Mesendoderm (in vitro differentiated cells): ENCODE measurements at regions not wholly inside any gene's neighbourhood (a gene's known extent, or its start where the extent isn't known, plus 50 kb on each side); places are given as distances from the start of the nearest gene placed in this dataset.
A peak's percentile ranks its signal among the peaks of the same experiment; 100 is the strongest.

Experiments used
- DNase-seq: peaks from one replicate; pipeline ENCODE4 v3.0.0; 2013
- H2AK5ac ChIP-seq: 2 replicates; pipeline ENCODE4 v1.6.1; 2013; ENCODE audit warnings: low read length, inconsistent platforms
- H2BK120ac ChIP-seq: 2 replicates; pipeline ENCODE4 v1.6.1; 2013; ENCODE audit warnings: low read depth, mild to moderate bottlenecking, low read length, moderate library complexity, mixed read lengths
- H2BK15ac ChIP-seq: replicated peaks from 2 replicates; pipeline ENCODE4 v1.6.1; 2013; ENCODE audit warnings: low read depth, mild to moderate bottlenecking, moderate library complexity
- H2BK5ac ChIP-seq: 2 replicates; pipeline ENCODE4 v1.6.1; 2013; ENCODE audit warnings: low read length, inconsistent platforms
- H3K18ac ChIP-seq: 2 replicates; pipeline ENCODE4 v1.6.1; 2013; ENCODE audit warnings: mild to moderate bottlenecking, low read length, mixed read lengths
- H3K23ac ChIP-seq: one replicate; pipeline ENCODE4 v1.6.1; 2013; ENCODE audit warnings: low read length
- H3K27ac ChIP-seq: 2 replicates; pipeline ENCODE4 v1.5.1; 2013; ENCODE audit warnings: low read depth, mild to moderate bottlenecking, inconsistent platforms, low read length, moderate library complexity
- H3K27me3 ChIP-seq: 2 replicates; pipeline ENCODE4 v1.6.1; 2013; ENCODE audit warnings: low read length, control low read depth, mild to moderate bottlenecking, inconsistent platforms; ENCODE audit not compliant: insufficient read depth, poor library complexity
- H3K36me3 ChIP-seq: 2 replicates; pipeline ENCODE4 v1.6.1; 2013; ENCODE audit warnings: low read length, inconsistent platforms; ENCODE audit not compliant: control insufficient read depth, insufficient read depth
- H3K4ac ChIP-seq: one replicate; pipeline ENCODE4 v1.6.1; 2013; ENCODE audit warnings: low read depth, mild to moderate bottlenecking, low read length, moderate library complexity
- H3K4me1 ChIP-seq: 2 replicates; pipeline ENCODE4 v1.6.1; 2013; ENCODE audit warnings: low read depth, low read length, inconsistent platforms; ENCODE audit not compliant: control insufficient read depth
- H3K4me2 ChIP-seq: 2 replicates; pipeline ENCODE4 v1.6.1; 2013; ENCODE audit warnings: low read length
- H3K4me3 ChIP-seq: 2 replicates; pipeline ENCODE4 v1.5.1; 2013; ENCODE audit warnings: mild to moderate bottlenecking, low read length
- H3K56ac ChIP-seq: one replicate; pipeline ENCODE4 v1.6.1; 2013; ENCODE audit warnings: low read length
- H3K79me1 ChIP-seq: 2 replicates; pipeline ENCODE4 v1.6.1; 2013; ENCODE audit warnings: low read length, inconsistent platforms
- H3K79me2 ChIP-seq: 2 replicates; pipeline ENCODE4 v1.6.1; 2013; ENCODE audit warnings: mild to moderate bottlenecking, low read length; ENCODE audit not compliant: control insufficient read depth, insufficient read depth
- H3K9ac ChIP-seq: 2 replicates; pipeline ENCODE4 v1.6.1; 2013; ENCODE audit warnings: low read length, inconsistent platforms
- H4K5ac ChIP-seq: one replicate; pipeline ENCODE4 v1.6.1; 2013; ENCODE audit warnings: low read length
- H4K8ac ChIP-seq: one replicate; pipeline ENCODE4 v1.6.1; 2013; ENCODE audit warnings: low read depth, mild to moderate bottlenecking, control low read depth, low read length, moderate library complexity
- WGBS: extraction: QIAGEN DNeasy Blood & Tissue Kit; methylation state at CpG from one replicate; pipeline ENCODE4 v1.1.7; 2013; ENCODE audit warnings: low lambda C conversion rate, missing lambda C conversion rate; ENCODE audit not compliant: insufficient coverage; ENCODE audit errors: extremely low coverage; 5-methylcytosine and 5-hydroxymethylcytosine counted together

- H2BK15ac ChIP-seq, result no peak overlapping the region
- H3K23ac ChIP-seq, result no peak overlapping the region
- H3K4ac ChIP-seq, result no peak overlapping the region
- no peak overlapping the region for H2AK5ac ChIP-seq
- no peaks in the 10 kb centered on the region for H3K27me3 ChIP-seq
- H2BK5ac ChIP-seq, result no peak overlapping the region
- H4K8ac ChIP-seq, result no peak overlapping the region
- no peak overlapping the region for H3K4me3 ChIP-seq
- no peak overlapping the region for H4K5ac ChIP-seq
- H2BK120ac ChIP-seq, result no peak overlapping the region
- H3K56ac ChIP-seq, result no peak overlapping the region
- no peaks in the 10 kb centered on the region for H3K4me1 ChIP-seq
- DNase-seq, result no peak
- H3K4me2 ChIP-seq, result no peak overlapping the region
- H3K79me1 ChIP-seq, result no peaks in the 10 kb centered on the region
- H3K36me3 ChIP-seq, result no peaks in the 10 kb centered on the region
- no CpG with 5 or more reads among the region's 3 CpGs for WGBS
- no peak overlapping the region for H3K27ac ChIP-seq
- H3K18ac ChIP-seq, result no peak overlapping the region
- H3K79me2 ChIP-seq, result no peaks in the 10 kb centered on the region
- no peak overlapping the region for H3K9ac ChIP-seq
Measured at GRCh38 chr13:90438576-90438975, 908.9 kb upstream of the MIR17HG start.

DNA sequence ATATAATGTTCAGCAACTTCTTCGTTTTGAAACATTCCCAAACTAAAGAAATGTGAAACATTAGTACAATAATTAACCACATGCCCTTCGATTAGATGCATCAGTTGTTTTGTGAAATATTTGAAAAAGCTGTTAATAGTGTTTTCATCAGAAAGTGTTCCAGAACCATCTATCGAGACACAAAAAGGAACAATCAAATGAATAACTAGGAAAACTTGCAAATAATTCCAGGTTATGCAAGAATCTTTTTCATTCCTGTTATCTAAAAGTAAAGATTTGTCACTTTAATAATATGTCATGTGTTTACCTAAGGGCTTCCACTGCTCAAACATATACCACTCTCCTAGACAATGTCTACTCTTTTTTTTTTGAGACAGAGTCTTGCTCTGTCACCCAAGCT, 904.2 kb upstream of the MIR17HG start:
- no peak overlapping the region for H3K4me2 ChIP-seq
- no peaks in the 10 kb centered on the region for H3K27me3 ChIP-seq
- H2AK5ac ChIP-seq, result no peak overlapping the region
- no peak overlapping the region for H3K56ac ChIP-seq
- H3K4me1 ChIP-seq, result peaks cover 4% of the 10 kb centered on the region
- no peak overlapping the region for H2BK5ac ChIP-seq
- H3K23ac ChIP-seq, result no peak overlapping the region
- no peaks in the 10 kb centered on the region for H3K79me2 ChIP-seq
- H2BK15ac ChIP-seq, result no peak overlapping the region
- H3K4me3 ChIP-seq, result no peak overlapping the region
- no peak overlapping the region for H3K18ac ChIP-seq
- no peak overlapping the region for H3K27ac ChIP-seq
- no peak overlapping the region for H2BK120ac ChIP-seq
- no CpG with 5 or more reads among the region's 3 CpGs for WGBS
- H3K9ac ChIP-seq, result no peak overlapping the region
- H3K36me3 ChIP-seq, result no peaks in the 10 kb centered on the region
- H3K4ac ChIP-seq, result no peak overlapping the region
- H3K79me1 ChIP-seq, result no peaks in the 10 kb centered on the region
- no peak for DNase-seq
- no peak overlapping the region for H4K8ac ChIP-seq
- H4K5ac ChIP-seq, result no peak overlapping the region

- H3K27ac ChIP-seq, result no peak overlapping the region
Measured at GRCh38 chr13:90444232-90444631, 903.3 kb upstream of the MIR17HG start.

GRCh38 chr13:90445179-90445578, 902.3 kb upstream of the MIR17HG start:
- no peak overlapping the region for H3K4me3 ChIP-seq
- H2BK15ac ChIP-seq, result no peak overlapping the region
- no peaks in the 10 kb centered on the region for H3K36me3 ChIP-seq
- H3K9ac ChIP-seq, result no peak overlapping the region
- H3K4ac ChIP-seq, result no peak overlapping the region
- H3K4me2 ChIP-seq, result no peak overlapping the region
- peak; percentile 90 for DNase-seq
- H4K8ac ChIP-seq, result no peak overlapping the region
- H4K5ac ChIP-seq, result no peak overlapping the region
- H3K4me1 ChIP-seq, result peaks cover 4% of the 10 kb centered on the region
- no peaks in the 10 kb centered on the region for H3K79me1 ChIP-seq
- H3K79me2 ChIP-seq, result no peaks in the 10 kb centered on the region
- no peak overlapping the region for H3K23ac ChIP-seq
- no peak overlapping the region for H3K56ac ChIP-seq
- H2AK5ac ChIP-seq, result no peak overlapping the region
- H3K27me3 ChIP-seq, result no peaks in the 10 kb centered on the region
- no peak overlapping the region for H3K18ac ChIP-seq
- no peak overlapping the region for H2BK5ac ChIP-seq
- H2BK120ac ChIP-seq, result no peak overlapping the region
- no peak overlapping the region for H3K27ac ChIP-seq
- no CpG with 5 or more reads among the region's 2 CpGs for WGBS

More at GRCh38 chr13:90444232-90444631, 903.3 kb upstream of the MIR17HG start:
- H4K8ac ChIP-seq, result no peak overlapping the region
- no peaks in the 10 kb centered on the region for H3K36me3 ChIP-seq
- no peak for DNase-seq
- H3K56ac ChIP-seq, result no peak overlapping the region
- H3K4me1 ChIP-seq, result peaks cover 4% of the 10 kb centered on the region
- no peaks in the 10 kb centered on the region for H3K27me3 ChIP-seq
- H3K4ac ChIP-seq, result peak overlapping the region; percentile 31
- no peak overlapping the region for H3K9ac ChIP-seq
- no peak overlapping the region for H2AK5ac ChIP-seq
- no peaks in the 10 kb centered on the region for H3K79me1 ChIP-seq
- H3K23ac ChIP-seq, result no peak overlapping the region
- no CpG with 5 or more reads among the region's 1 CpG for WGBS
- H3K4me2 ChIP-seq, result no peak overlapping the region
- no peaks in the 10 kb centered on the region for H3K79me2 ChIP-seq
- H3K18ac ChIP-seq, result peak overlapping the region; percentile 60
- H2BK120ac ChIP-seq, result no peak overlapping the region
- no peak overlapping the region for H4K5ac ChIP-seq
- H3K4me3 ChIP-seq, result no peak overlapping the region
- no peak overlapping the region for H2BK5ac ChIP-seq
- H2BK15ac ChIP-seq, result no peak overlapping the region

GRCh38 chr13:90447034-90447733, 900.3 kb upstream of the MIR17HG start:
- no peak overlapping the region for H3K56ac ChIP-seq
- no peak overlapping the region for H4K8ac ChIP-seq
- H4K5ac ChIP-seq, result no peak overlapping the region
- H3K27me3 ChIP-seq, result no peaks in the 10 kb centered on the region
- no peak overlapping the region for H3K27ac ChIP-seq
- no peak overlapping the region for H3K4me3 ChIP-seq
- WGBS, result no CpG with 5 or more reads among the region's 2 CpGs
- H3K36me3 ChIP-seq, result no peaks in the 10 kb centered on the region
- no peak overlapping the region for H2AK5ac ChIP-seq
- peak overlapping the region; percentile 55 for H2BK5ac ChIP-seq
- DNase-seq, result no peak
- no peak overlapping the region for H3K18ac ChIP-seq
- H2BK120ac ChIP-seq, result no peak overlapping the region
- no peak overlapping the region for H3K23ac ChIP-seq
- H3K79me1 ChIP-seq, result no peaks in the 10 kb centered on the region
- no peak overlapping the region for H3K4me2 ChIP-seq
- peaks cover 4% of the 10 kb centered on the region for H3K4me1 ChIP-seq
- peak overlapping the region; percentile 43 for H3K4ac ChIP-seq
- no peak overlapping the region for H3K9ac ChIP-seq
- no peak overlapping the region for H2BK15ac ChIP-seq
- H3K79me2 ChIP-seq, result no peaks in the 10 kb centered on the region

- no peaks in the 10 kb centered on the region for H3K79me1 ChIP-seq
- no peaks in the 10 kb centered on the region for H3K27me3 ChIP-seq
- no peak overlapping the region for H3K4me3 ChIP-seq
- no peak overlapping the region for H3K4me2 ChIP-seq
- no peak overlapping the region for H2BK5ac ChIP-seq
- H3K23ac ChIP-seq, result no peak overlapping the region
- no peak overlapping the region for H4K8ac ChIP-seq
- DNase-seq, result peak; percentile 91
- no peak overlapping the region for H3K9ac ChIP-seq
- no peak overlapping the region for H3K4ac ChIP-seq
- no peak overlapping the region for H3K56ac ChIP-seq
- no peak overlapping the region for H2AK5ac ChIP-seq
- no peak overlapping the region for H3K18ac ChIP-seq
- H3K79me2 ChIP-seq, result no peaks in the 10 kb centered on the region
- H4K5ac ChIP-seq, result no peak overlapping the region
- H3K4me1 ChIP-seq, result peaks cover 4% of the 10 kb centered on the region
- H3K36me3 ChIP-seq, result no peaks in the 10 kb centered on the region
- no peak overlapping the region for H2BK120ac ChIP-seq
- no peak overlapping the region for H3K27ac ChIP-seq
- H2BK15ac ChIP-seq, result no peak overlapping the region
Measured at GRCh38 chr13:90447734-90448101, 899.8 kb upstream of the MIR17HG start.
